HEK293 (cell line): ENCODE measurements at regions not wholly inside any gene's neighbourhood (a gene's known extent, or its start where the extent isn't known, plus 50 kb on each side); places are given as distances from the start of the nearest gene placed in this dataset.

Experiments used
- CTCF ChIA-PET: fragments of 350-600 bp; formaldehyde crosslinking; extraction: SDS; loops from one replicate; lab custom pipeline; 2021; ENCODE audit warnings: antibody characterized with exemption; lab: Yijun Ruan, JAX
- POLR2A ChIA-PET: fragments of 300-600 bp; formaldehyde crosslinking; extraction: SDS; loops from one replicate; lab custom pipeline; 2020; ENCODE audit warnings: antibody characterized with exemption, inconsistent platforms; lab: Yijun Ruan, JAX
- H3K27ac ChIP-seq: fragments of 200-500 bp; sonication (Bioruptor generic); 2 replicates; pipeline ENCODE4 v1.5.1; 2014; ENCODE audit warnings: low read depth, low read length, control low read depth, inconsistent platforms; ENCODE audit errors: extremely low read depth
- H3K36me3 ChIP-seq, 2 experiments: fragments of 200-500 bp in 1 of 2; sonication (Bioruptor generic) in 1 of 2; 1 replicate in 1 of 2; 2 replicates in 1 of 2; pipeline ENCODE4 v1.5.1; 2014 to 2017; ENCODE audit warnings: inconsistent platforms in 2 of 2, low read length in 2 of 2; ENCODE audit not compliant: control insufficient read depth in 2 of 2, insufficient read depth in 1 of 2
- H3K4me1 ChIP-seq: fragments of 200-500 bp; sonication (Bioruptor generic); 2 replicates; pipeline ENCODE4 v1.5.1; 2014; ENCODE audit warnings: mild to moderate bottlenecking, low read length, inconsistent platforms; ENCODE audit not compliant: control insufficient read depth, insufficient read depth
- H3K4me3 ChIP-seq: 2 replicates; pipeline ENCODE4 v1.5.1; 2011; ENCODE audit warnings: low read depth, mild to moderate bottlenecking, control low read depth, low read length, moderate library complexity
- H3K9me3 ChIP-seq: fragments of 200-500 bp; sonication (Bioruptor generic); 2 replicates; pipeline ENCODE4 v1.5.1; 2014; ENCODE audit warnings: low read depth, low read length, inconsistent platforms; ENCODE audit not compliant: control insufficient read depth, insufficient read depth
- BCL11A ChIP-seq: fragments of 450-650 bp; formaldehyde crosslinking; IDR thresholded peaks from 2 replicates; pipeline ENCODE4 v1.5.1; 2016; ENCODE audit warnings: low read depth, missing biosample characterization, missing genetic modification characterization
- KLF1 ChIP-seq: fragments of 450-650 bp; formaldehyde crosslinking; IDR thresholded peaks from 2 replicates; pipeline ENCODE4 v1.5.1; 2016; ENCODE audit warnings: missing biosample characterization, missing genetic modification characterization
- PRDM1 ChIP-seq: fragments of 450-650 bp; formaldehyde crosslinking; IDR thresholded peaks from 2 replicates; pipeline ENCODE4; 2016; ENCODE audit warnings: missing biosample characterization, missing genetic modification characterization
- PRDM10 ChIP-seq: fragments of 450-650 bp; formaldehyde crosslinking; IDR thresholded peaks from 2 replicates; pipeline ENCODE4 v1.5.1; 2016; ENCODE audit warnings: missing biosample characterization, missing genetic modification characterization
- SALL2 ChIP-seq: fragments of 450-650 bp; formaldehyde crosslinking; IDR thresholded peaks from 2 replicates; pipeline ENCODE4 v1.5.0; 2017; ENCODE audit warnings: missing biosample characterization, mild to moderate bottlenecking, missing genetic modification characterization, borderline replicate concordance
- SP3 ChIP-seq: fragments of 450-650 bp; formaldehyde crosslinking; IDR thresholded peaks from 2 replicates; pipeline ENCODE4 v1.5.1; 2016; ENCODE audit warnings: missing biosample characterization, missing genetic modification characterization
- YY1 ChIP-seq: fragments of 450-650 bp; formaldehyde crosslinking; IDR thresholded peaks from 2 replicates; pipeline ENCODE4 v1.5.1; 2018; ENCODE audit warnings: missing biosample characterization, missing genetic modification characterization
- ZBTB10 ChIP-seq: fragments of 450-650 bp; formaldehyde crosslinking; IDR thresholded peaks from 2 replicates; pipeline ENCODE4 v1.5.1; 2016; ENCODE audit warnings: missing biosample characterization, missing genetic modification characterization
- ZBTB17 ChIP-seq: fragments of 450-650 bp; formaldehyde crosslinking; IDR thresholded peaks from 2 replicates; pipeline ENCODE4 v1.5.1; 2016; ENCODE audit warnings: missing biosample characterization, missing genetic modification characterization
- ZEB2 ChIP-seq: fragments of 450-650 bp; formaldehyde crosslinking; IDR thresholded peaks from 2 replicates; pipeline ENCODE4 v1.5.1; 2016; ENCODE audit warnings: missing biosample characterization, missing genetic modification characterization
- ZFP37 ChIP-seq: fragments of 450-650 bp; formaldehyde crosslinking; IDR thresholded peaks from 2 replicates; pipeline ENCODE4 v1.5.1; 2016; ENCODE audit warnings: missing biosample characterization, missing genetic modification characterization
- ZNF112 ChIP-seq: fragments of 450-650 bp; formaldehyde crosslinking; IDR thresholded peaks from 2 replicates; pipeline ENCODE4 v1.5.0; 2017; ENCODE audit warnings: missing biosample characterization, missing genetic modification characterization
- ZNF16 ChIP-seq: fragments of 450-650 bp; formaldehyde crosslinking; IDR thresholded peaks from 2 replicates; pipeline ENCODE4 v1.5.1; 2016; ENCODE audit warnings: low read depth, missing biosample characterization, missing genetic modification characterization
- ZNF280D ChIP-seq: fragments of 450-650 bp; formaldehyde crosslinking; IDR thresholded peaks from 2 replicates; pipeline ENCODE4 v1.5.1; 2016; ENCODE audit warnings: missing biosample characterization, missing genetic modification characterization
- ZNF473 ChIP-seq: fragments of 450-650 bp; formaldehyde crosslinking; IDR thresholded peaks from 2 replicates; pipeline ENCODE4 v1.5.1; 2017; ENCODE audit warnings: missing biosample characterization, missing genetic modification characterization
- ZNF596 ChIP-seq: fragments of 450-650 bp; IDR thresholded peaks from 2 replicates; pipeline ENCODE4 v1.5.0; 2018; ENCODE audit warnings: missing biosample characterization, mild to moderate bottlenecking, missing genetic modification characterization, moderate library complexity
- ZNF623 ChIP-seq: fragments of 450-650 bp; formaldehyde crosslinking; IDR thresholded peaks from 2 replicates; pipeline ENCODE4 v1.5.1; 2016; ENCODE audit warnings: missing biosample characterization, missing genetic modification characterization
- ZNF677 ChIP-seq: fragments of 450-650 bp; IDR thresholded peaks from 2 replicates; pipeline ENCODE4 v1.5.0; 2018; ENCODE audit warnings: missing biosample characterization, mild to moderate bottlenecking, missing genetic modification characterization, moderate library complexity
- ZNF791 ChIP-seq: fragments of 450-650 bp; formaldehyde crosslinking; IDR thresholded peaks from 2 replicates; pipeline ENCODE4 v1.5.1; 2016; ENCODE audit warnings: missing biosample characterization, missing genetic modification characterization
- ZNF843 ChIP-seq: fragments of 450-650 bp; formaldehyde crosslinking; IDR thresholded peaks from 2 replicates; pipeline ENCODE4 v1.5.1; 2016; ENCODE audit warnings: missing biosample characterization, missing genetic modification characterization
- TF ChIP-seq, protein P1 (sequence below): fragments of 450-650 bp; formaldehyde crosslinking; IDR thresholded peaks from 2 replicates; pipeline ENCODE4 v1.5.1; 2016; ENCODE audit warnings: missing biosample characterization, missing genetic modification characterization
- TF ChIP-seq, protein P2 (sequence below): fragments of 450-650 bp; formaldehyde crosslinking; IDR thresholded peaks from 2 replicates; pipeline ENCODE4 v1.5.1; 2016; ENCODE audit warnings: missing biosample characterization, missing genetic modification characterization, low read depth

GRCh38 chr11:97111559-97111958, 721.7 kb downstream of the JRKL start (continued):
- TF ChIP-seq YY1 (tag by site-specific recombination) (no peak), SP3 (tag by site-specific recombination) (no peak), ZNF280D (tag by site-specific recombination) (no peak), ZNF596 (no peak), ZNF473 (tag by site-specific recombination) (no peak), ZBTB10 (tag by site-specific recombination) (no peak), ZNF843 (tag by site-specific recombination) (no peak), PRDM10 (tag by site-specific recombination) (no peak)

DNA sequence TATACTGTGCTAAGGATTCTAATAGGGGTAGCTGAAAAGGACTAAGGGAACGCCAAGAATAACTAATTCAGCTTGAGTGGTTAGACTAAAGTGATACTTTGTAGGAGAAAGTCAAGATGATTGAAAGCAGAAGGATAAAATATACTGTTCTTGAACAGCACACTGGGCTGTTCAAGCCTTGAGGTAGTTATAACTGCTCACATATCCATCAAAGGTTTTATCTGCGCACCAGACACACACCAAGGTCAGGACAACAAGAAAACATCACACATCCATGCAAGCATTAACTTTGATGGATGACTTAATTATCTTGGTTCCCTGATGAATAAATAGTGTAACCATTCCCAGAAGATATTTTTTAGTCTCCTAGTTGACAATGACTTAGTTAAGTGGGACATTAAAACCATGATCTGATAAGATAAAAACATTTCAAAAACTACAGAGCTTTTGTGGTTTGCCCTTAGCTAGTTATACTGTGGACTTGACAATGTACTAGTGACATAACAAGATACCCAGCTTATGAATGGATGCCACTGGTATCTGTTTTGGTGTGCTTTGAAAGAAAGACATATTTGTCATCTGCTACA, 728.9 kb downstream of the JRKL start:
- Histone ChIP-seq H3K27ac (no peak overlapping the region), H3K9me3 (no peaks in the 10 kb centered on the region), H3K36me3 (no peaks in the 10 kb centered on the region), H3K4me3 (no peak overlapping the region), H3K4me1 (no peaks in the 10 kb centered on the region)
- ChIA-PET CTCF (no interaction called here), POLR2A (no interaction called here)
- TF ChIP-seq ZBTB10 (tag by site-specific recombination): no peak
- TF ChIP-seq ZFP37: no peak
- no peak for TF ChIP-seq ZNF112 (tag by site-specific recombination)
- TF ChIP-seq ZNF791 (tag by site-specific recombination): no peak
- TF ChIP-seq BCL11A (tag by site-specific recombination): no peak
- TF ChIP-seq, protein P1, sequence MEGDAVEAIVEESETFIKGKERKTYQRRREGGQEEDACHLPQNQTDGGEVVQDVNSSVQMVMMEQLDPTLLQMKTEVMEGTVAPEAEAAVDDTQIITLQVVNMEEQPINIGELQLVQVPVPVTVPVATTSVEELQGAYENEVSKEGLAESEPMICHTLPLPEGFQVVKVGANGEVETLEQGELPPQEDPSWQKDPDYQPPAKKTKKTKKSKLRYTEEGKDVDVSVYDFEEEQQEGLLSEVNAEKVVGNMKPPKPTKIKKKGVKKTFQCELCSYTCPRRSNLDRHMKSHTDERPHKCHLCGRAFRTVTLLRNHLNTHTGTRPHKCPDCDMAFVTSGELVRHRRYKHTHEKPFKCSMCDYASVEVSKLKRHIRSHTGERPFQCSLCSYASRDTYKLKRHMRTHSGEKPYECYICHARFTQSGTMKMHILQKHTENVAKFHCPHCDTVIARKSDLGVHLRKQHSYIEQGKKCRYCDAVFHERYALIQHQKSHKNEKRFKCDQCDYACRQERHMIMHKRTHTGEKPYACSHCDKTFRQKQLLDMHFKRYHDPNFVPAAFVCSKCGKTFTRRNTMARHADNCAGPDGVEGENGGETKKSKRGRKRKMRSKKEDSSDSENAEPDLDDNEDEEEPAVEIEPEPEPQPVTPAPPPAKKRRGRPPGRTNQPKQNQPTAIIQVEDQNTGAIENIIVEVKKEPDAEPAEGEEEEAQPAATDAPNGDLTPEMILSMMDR (tag by site-specific recombination): no peak
- no peak for TF ChIP-seq PRDM1 (tag by site-specific recombination)
- TF ChIP-seq ZEB2: no peak
- TF ChIP-seq ZNF677 (tag by site-specific recombination): no peak
- no peak for TF ChIP-seq ZBTB17
- TF ChIP-seq KLF1 (tag by site-specific recombination): no peak
- TF ChIP-seq ZNF16 (tag by site-specific recombination): no peak
- no peak for TF ChIP-seq SALL2
- no peak for TF ChIP-seq ZNF623
- TF ChIP-seq, protein P2, sequence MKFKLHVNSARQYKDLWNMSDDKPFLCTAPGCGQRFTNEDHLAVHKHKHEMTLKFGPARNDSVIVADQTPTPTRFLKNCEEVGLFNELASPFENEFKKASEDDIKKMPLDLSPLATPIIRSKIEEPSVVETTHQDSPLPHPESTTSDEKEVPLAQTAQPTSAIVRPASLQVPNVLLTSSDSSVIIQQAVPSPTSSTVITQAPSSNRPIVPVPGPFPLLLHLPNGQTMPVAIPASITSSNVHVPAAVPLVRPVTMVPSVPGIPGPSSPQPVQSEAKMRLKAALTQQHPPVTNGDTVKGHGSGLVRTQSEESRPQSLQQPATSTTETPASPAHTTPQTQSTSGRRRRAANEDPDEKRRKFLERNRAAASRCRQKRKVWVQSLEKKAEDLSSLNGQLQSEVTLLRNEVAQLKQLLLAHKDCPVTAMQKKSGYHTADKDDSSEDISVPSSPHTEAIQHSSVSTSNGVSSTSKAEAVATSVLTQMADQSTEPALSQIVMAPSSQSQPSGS (tag by site-specific recombination): no peak
